Caco-2 (cell line): ENCODE measurements at regions not wholly inside any gene's neighbourhood (a gene's known extent, or its start where the extent isn't known, plus 50 kb on each side); places are given as distances from the start of the nearest gene placed in this dataset.

Experiments used
- BruUV-seq: library from RNA; stranded (reverse); fragments of 400-500 nt; replicated peaks from 2 replicates; lab custom pipeline; 2021; lab: Mats Ljungman, UMichigan
- CTCF ChIA-PET: fragments of 300-600 bp; sonication (Branson Sonifier 250); formaldehyde crosslinking; loops from one replicate; lab custom pipeline; 2022; ENCODE audit warnings: antibody characterized with exemption; lab: Charles Lee
- POLR2A ChIA-PET: fragments of 300-600 bp; sonication (Branson Sonifier 250); formaldehyde crosslinking; loops from one replicate; lab custom pipeline; 2022; ENCODE audit warnings: antibody characterized with exemption; lab: Charles Lee
- DNase-seq, 2 experiments: peaks; one replicate each; pipeline versions ENCODE4 v3.0.0 to v3.0.0-alpha.2; 2020 to 2022
- H3K27me3 ChIP-seq: replicated peaks from 2 replicates; pipeline ENCODE4 v1.6.0; 2011; ENCODE audit warnings: low read length; ENCODE audit not compliant: control insufficient read depth, insufficient read depth
- H3K36me3 ChIP-seq: 2 replicates; pipeline ENCODE4 v1.5.1; 2011; ENCODE audit warnings: low read length; ENCODE audit not compliant: control insufficient read depth, insufficient read depth
- H3K4me1 ChIP-seq: fragments of 250-450 bp; sonication (Bioruptor Pico); 2 replicates; pipeline ENCODE4 v1.5.1; 2020; ENCODE audit warnings: mild to moderate bottlenecking
- H3K4me3 ChIP-seq: 2 replicates; pipeline ENCODE4 v1.5.1; 2011; ENCODE audit warnings: low read depth, mild to moderate bottlenecking, control low read depth, low read length
- H3K9me3 ChIP-seq: fragments of 250-450 bp; sonication (Bioruptor Pico); 2 replicates; pipeline ENCODE4 v1.5.1; 2020; ENCODE audit warnings: mild to moderate bottlenecking, moderate library complexity
- H3K27ac Mint-ChIP-seq: one replicate; pipeline ENCODE4 v1.8.0; 2022; ENCODE audit warnings: mixed read lengths; ENCODE audit not compliant: unreplicated experiment
- H3K27me3 Mint-ChIP-seq: one replicate; pipeline ENCODE4 v1.8.0; 2022; ENCODE audit warnings: mixed read lengths; ENCODE audit not compliant: insufficient read depth, unreplicated experiment
- H3K36me3 Mint-ChIP-seq: one replicate; pipeline ENCODE4 v1.8.0; 2022; ENCODE audit warnings: mild to moderate bottlenecking, mixed read lengths; ENCODE audit not compliant: insufficient read depth, unreplicated experiment
- H3K4me1 Mint-ChIP-seq: one replicate; pipeline ENCODE4 v1.8.0; 2022; ENCODE audit warnings: low read depth, mixed read lengths; ENCODE audit not compliant: unreplicated experiment
- H3K4me3 Mint-ChIP-seq: one replicate; pipeline ENCODE4 v1.8.0; 2022; ENCODE audit warnings: mild to moderate bottlenecking, moderate library complexity, mixed read lengths; ENCODE audit not compliant: unreplicated experiment
- H3K9me3 Mint-ChIP-seq: one replicate; pipeline ENCODE4 v1.8.0; 2022; ENCODE audit warnings: mixed read lengths; ENCODE audit not compliant: unreplicated experiment
- intact Hi-C: fragments of 100-400 bp; cut with micrococcal nuclease; formaldehyde crosslinking; loops from one replicate; pipeline ENCODE4 v1.10.0; 2022; ENCODE audit not compliant: unreplicated experiment
- TF ChIP-seq, protein P1 (sequence below), 2 experiments: fragments of 200-600 bp in 1 of 2; IDR thresholded peaks; 1 replicate in 1 of 2; 2 replicates in 1 of 2; pipeline versions ENCODE4 v1.5.1 to v1.8.0; 2011 to 2022; ENCODE audit warnings: antibody characterized with exemption in 1 of 2, control low read depth in 1 of 2, inconsistent platforms in 1 of 2, low read depth in 1 of 2, low read length in 1 of 2, mild to moderate bottlenecking in 1 of 2, moderate library complexity in 1 of 2; ENCODE audit not compliant: insufficient read depth in 1 of 2, severe bottlenecking in 1 of 2, unreplicated experiment in 1 of 2

- Mint-ChIP-seq H3K4me3 (no peak overlapping the region), H3K27ac (no peak overlapping the region), H3K36me3 (no peaks in the 10 kb centered on the region), H3K27me3 (no peaks in the 10 kb centered on the region), H3K9me3 (peaks cover 9% of the 10 kb centered on the region), H3K4me1 (peaks cover 29% of the 10 kb centered on the region)
- H3K36me3 ChIP-seq, result no peaks in the 10 kb centered on the region
- ChIA-PET CTCF (no interaction called here), POLR2A (no interaction called here)
- H3K27me3 ChIP-seq, result no peaks in the 10 kb centered on the region
- no peaks in the 10 kb centered on the region for H3K9me3 ChIP-seq
- DNase-seq, result no peak
- peaks cover 44% of the 10 kb centered on the region for H3K4me1 ChIP-seq
- BruUV-seq, result no TSS peak
- intact Hi-C loops, result no loop called here
- no peak overlapping the region for H3K4me3 ChIP-seq
- TF ChIP-seq, protein P1, sequence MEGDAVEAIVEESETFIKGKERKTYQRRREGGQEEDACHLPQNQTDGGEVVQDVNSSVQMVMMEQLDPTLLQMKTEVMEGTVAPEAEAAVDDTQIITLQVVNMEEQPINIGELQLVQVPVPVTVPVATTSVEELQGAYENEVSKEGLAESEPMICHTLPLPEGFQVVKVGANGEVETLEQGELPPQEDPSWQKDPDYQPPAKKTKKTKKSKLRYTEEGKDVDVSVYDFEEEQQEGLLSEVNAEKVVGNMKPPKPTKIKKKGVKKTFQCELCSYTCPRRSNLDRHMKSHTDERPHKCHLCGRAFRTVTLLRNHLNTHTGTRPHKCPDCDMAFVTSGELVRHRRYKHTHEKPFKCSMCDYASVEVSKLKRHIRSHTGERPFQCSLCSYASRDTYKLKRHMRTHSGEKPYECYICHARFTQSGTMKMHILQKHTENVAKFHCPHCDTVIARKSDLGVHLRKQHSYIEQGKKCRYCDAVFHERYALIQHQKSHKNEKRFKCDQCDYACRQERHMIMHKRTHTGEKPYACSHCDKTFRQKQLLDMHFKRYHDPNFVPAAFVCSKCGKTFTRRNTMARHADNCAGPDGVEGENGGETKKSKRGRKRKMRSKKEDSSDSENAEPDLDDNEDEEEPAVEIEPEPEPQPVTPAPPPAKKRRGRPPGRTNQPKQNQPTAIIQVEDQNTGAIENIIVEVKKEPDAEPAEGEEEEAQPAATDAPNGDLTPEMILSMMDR (IDR thresholded peaks at IDR 0.05; ENCODE audit: insufficient read depth in 1 of 2, low read depth in 1 of 2, low read length in 1 of 2, severe bottlenecking in 1 of 2, unreplicated experiment in 1 of 2), result no peak
Measured at GRCh38 chr1:19006837-19007271, 50.4 kb upstream of the IFFO2 start.
